PC-9 (cell line): ENCODE measurements at regions not wholly inside any gene's neighbourhood (a gene's known extent, or its start where the extent isn't known, plus 50 kb on each side); places are given as distances from the start of the nearest gene placed in this dataset.

Experiments
- CTCF ChIP-seq: fragments of 200-600 bp; sonication (generic); conservative IDR thresholded peaks from 2 replicates; pipeline ENCODE4 v1.6.1; 2017; ENCODE audit warnings: mixed run types, antibody characterized with exemption, mild to moderate bottlenecking, moderate library complexity
- EZH2 ChIP-seq: fragments of 200-600 bp; sonication (generic); IDR thresholded peaks from 2 replicates; pipeline ENCODE4 v1.8.0; 2017; ENCODE audit warnings: antibody characterized with exemption, low read depth

DNA sequence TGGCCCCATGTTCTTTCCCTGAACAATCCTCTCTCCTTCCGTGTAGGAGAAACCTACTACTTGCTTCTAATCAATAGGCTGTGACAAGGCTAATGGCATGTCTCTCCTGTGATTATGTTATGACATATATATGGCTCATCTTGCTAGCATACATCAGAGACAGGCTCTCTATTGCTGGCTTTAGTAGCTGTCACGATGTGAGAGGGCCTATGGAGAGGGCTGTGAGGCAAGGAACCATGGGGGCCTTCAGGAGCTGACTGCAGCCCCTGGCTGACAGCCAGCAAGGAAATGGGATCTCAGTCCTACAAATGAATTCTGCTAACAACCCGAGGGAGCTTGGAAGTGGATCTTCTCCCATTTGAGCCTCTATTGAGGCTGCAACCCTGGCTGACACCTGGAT is 96.3 kb downstream of the EOMES start:
- TF ChIP-seq CTCF, result no peak
- no peak for TF ChIP-seq EZH2
